Activated naive CD4-positive, alpha-beta T cell (primary cell): ENCODE measurements at regions not wholly inside any gene's neighbourhood (a gene's known extent, or its start where the extent isn't known, plus 50 kb on each side); places are given as distances from the start of the nearest gene placed in this dataset.
"Not testable (repeated sequence)": the region's sequence is repeated elsewhere in the genome, so short reads cannot be mapped to it uniquely, and the experiment has no call there.

ENCODE experiments used
- DNase-seq, 4 experiments: peaks; one replicate each; lab custom pipeline; 2025; lab: John Stamatoyannopoulos, UW

DNA sequence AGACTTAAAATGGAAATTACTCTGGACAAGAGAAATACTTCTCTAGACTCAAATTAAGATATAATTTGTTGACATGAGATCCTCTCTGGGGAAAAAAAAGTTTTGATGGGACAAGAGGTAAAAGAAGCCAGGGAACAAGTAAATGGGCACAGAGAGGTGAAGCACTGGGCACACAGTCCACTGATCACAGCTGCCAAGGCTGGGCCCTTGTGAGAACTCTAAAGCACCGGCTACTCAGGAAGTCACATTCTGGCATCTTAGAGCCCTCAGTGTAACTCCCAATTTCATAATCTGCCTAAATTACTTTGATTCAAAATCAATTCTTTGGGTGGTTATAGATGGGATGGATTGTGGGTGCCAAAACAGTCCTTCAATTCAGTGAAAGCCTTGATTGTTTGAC, 123.2 kb upstream of the CACNA2D1 start:
- DNase-seq: no peak

DNA sequence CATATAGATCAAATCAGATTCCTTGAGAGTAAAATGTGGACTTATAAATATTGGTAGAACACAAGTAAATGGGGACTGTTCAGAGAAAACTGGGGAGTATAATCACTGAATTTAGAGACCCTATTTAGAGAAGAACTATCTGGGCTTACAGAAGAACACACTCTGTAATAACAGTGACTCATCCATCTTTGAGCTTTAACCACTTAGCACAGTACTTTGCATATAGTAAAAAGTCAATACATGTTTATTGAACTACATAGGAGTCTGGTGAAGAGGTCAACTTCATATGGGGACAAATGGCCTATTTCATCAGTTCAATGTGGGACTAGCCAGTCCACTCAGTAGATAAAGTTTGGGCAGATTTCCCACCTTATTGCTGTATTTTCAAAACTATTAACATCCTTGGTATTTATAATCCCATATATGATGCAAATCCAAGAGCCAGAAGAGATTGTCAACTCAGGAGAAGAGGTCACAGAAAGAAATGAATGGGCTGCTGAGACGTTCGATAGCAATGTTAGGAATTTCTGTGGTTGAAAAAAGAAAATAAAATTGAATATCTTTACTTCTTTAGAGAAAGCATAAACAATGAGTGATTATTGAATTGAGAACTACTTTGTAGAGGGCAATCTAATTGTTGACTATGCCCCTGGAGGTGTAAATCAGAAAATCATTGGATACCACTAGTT, 119.3 kb upstream of the CACNA2D1 start:
- DNase-seq: no peak

DNA sequence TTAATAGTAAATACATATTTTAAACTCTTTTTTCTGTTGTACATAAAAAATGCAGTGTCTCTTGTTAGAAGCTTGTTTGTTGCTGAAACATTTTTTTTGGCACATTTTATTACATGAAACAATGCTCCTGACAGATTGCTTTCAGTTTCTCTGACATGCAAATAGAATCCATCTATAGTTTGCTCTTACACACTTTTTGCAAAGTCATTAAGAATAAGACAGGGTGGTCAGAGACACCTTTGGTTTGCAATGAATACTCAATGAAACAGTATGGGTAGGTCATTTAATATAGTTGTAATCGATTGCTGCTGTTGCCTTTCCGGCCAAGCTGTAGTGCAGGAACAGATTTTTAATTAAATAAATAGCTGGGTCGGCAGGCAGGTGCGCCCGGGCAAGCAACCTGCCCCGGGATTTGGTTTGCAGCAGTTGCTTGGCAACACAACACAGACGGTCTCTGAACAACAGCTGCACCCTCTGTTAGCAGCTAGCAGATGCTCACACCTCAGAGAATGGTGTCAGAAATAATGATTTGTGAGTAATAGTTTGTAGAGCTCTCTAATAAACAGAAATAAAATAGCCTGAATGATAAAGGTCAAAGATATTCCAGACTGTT, 115.7 kb upstream of the CACNA2D1 start:
- no peak for DNase-seq

- DNase-seq: no peak
These were observed 106.2 kb upstream of the CACNA2D1 start for GRCh38 chr7:82549616-82550285.

DNA sequence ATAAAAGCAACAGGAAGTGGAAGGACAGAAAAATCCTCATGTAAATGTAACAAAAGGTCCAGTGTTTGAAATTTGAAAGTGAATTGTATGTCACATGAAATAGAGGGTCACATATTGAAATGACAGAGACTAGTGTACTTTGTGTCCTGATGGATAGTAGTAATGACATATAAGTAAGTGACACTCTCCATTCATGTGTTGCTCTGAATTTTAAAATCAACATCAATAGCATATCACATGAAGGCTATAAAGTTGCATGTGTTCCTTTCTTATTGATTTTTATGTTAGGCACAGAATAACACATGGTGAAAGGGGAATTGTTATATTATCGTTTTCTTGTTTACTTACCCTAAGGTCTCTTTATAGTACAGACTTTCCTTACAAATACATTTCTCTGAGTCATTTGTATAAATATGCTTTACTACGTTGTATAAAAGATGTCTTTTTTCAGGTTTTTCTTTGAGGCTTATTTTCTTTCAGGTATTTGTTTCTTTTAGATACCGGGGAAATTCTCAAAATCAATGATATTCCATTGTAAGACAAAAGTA, 104.6 kb upstream of the CACNA2D1 start:
- no peak for DNase-seq

DNA sequence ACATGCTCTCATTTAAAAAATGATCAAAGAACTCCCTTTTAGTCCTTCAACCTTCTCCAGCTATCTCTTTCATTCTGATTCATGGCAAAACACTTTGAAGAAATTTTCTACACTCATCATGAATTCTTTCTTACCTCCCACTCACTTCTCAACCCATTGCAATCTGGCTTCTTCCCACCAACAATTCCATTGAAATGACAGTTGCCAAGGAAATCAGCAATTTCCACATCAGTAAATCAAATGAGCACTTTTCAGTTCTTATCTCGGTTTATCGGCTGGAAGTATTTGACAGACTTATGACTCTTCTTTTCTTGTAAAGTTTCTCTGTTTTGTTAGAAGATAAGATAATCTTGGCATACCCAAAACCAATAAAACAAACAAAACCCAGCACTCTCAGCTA, 99.1 kb upstream of the CACNA2D1 start:
- no peak for DNase-seq

- no peak for DNase-seq
These were observed 96.4 kb upstream of the CACNA2D1 start for GRCh38 chr7:82539969-82540368.

GRCh38 chr7:82534684-82535083, 91.1 kb upstream of the CACNA2D1 start:
- DNase-seq: no peak

DNA sequence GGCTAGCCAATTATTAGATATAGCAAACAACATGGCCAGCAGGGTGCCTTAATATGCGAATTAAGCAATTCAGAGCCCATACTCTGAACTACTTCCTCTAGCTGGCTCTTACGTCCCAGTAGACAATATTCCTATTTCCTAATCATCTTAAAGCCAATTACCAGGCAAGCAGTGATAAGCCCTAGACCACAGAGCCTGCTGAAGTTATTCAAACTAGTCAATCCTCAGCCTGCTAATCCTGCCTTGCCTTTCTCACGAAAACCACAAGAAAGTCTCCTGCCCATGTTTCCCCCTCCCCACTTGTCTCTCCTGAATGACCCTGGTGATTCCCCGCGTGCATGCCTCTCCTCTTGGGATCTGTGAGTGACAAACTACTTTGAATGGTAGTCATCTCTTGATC, 86.8 kb upstream of the CACNA2D1 start:
- DNase-seq: no peak

DNA sequence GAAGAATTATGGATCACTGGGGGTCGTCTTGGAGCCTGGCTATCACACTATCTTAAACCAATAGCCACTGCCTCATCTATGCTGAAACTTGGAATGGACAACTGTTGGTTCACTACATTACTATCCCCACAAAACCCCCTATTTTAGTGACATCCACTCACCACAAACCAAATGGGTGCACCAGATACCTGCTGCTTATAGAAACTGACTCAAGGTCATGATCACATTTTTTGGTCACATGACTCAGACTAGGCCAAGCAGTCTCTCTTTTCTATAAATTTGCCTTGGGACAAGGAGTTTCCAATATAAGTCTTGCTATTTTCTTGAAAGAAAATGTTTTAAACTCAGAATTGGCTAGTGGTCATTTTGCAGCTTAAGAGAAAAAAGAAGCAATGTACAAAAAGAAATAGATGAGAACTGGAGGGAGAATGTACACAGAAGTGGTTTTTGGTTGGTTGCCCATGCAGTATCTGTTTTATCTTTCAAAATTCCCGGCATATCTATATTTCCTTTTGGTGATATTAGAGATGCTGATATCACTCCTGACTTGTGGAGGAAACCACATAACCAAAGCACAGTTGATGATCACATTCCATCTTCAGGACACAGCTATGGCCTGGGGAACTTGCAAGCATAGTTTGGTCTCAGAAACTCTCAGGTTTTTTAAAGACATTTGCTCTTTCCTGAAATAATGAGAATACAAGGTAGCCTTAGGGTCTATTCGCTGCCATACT, 85.2 kb upstream of the CACNA2D1 start:
- DNase-seq: no peak

DNA sequence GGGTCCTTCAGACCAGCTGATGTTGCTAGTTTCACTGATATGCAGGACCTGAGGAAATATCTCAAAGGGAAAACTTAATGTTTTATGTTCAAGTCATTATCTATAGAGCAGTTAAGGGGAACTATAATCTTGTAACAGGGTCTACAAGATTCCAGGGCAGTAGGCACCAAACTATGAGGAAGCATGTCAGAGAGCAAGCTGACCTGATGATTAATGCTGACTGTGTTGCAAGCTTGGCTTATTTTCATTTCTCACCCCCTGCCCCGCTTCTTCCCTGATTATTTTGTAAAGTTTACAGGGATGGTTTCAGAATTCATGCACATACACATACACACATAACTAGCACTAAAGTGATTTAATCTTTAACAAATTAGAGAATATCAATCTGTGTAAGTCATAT, 84.3 kb upstream of the CACNA2D1 start:
- no peak for DNase-seq

GRCh38 chr7:82521906-82522445, 78.4 kb upstream of the CACNA2D1 start:
- DNase-seq: no peak

GRCh38 chr7:82517050-82517449, 73.5 kb upstream of the CACNA2D1 start:
- no peak for DNase-seq

DNA sequence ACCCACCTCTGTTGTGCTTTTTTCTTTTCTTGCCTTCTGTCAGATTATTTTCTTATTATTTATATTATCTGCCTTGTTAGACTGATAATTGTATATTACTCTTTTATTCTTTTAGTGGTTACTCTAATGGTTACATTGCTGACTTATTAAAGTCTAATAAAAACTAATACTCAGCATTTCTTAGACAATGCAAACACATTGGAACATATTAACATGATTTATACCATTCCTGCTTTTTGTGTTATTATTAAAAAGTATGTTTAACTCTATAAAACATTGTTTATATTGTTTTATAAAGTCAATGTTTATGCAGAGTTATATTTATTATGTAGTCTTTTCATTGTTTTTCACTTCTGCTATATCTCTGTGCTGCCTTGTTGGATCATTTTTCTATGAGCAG, 68.0 kb upstream of the CACNA2D1 start:
- DNase-seq: no peak

- DNase-seq: no peak
These were observed 64.5 kb upstream of the CACNA2D1 start for GRCh38 chr7:82507976-82508677.

DNA sequence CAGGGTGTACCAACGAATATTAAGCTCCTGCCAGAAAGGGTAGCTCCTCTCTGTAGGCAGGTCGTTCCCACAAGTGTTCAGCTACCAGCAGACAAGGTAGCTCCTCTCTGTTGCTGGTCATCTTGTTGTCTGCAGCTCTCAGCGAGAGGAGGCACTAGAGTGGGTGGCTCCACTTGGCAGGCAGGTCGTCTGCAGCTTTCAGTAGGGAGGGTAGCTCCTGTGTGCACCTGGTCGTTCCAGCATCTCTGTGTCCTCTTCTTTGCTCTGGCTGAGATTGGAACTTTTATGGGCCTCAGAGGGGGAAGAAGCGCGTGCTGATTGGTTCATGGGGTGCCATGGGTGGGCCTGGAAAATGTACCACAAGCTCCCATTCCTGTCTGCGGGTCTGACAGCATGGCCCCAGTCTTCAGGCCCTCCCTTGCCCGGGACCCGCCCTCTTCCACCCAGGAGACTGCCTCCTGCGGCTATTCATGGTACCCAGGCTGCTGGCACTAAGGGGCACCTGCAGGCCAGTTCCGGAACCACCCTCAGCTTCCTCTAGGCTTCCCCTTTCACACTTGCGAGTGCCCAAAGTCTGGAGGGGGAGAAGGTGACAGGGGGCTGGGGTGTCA, 63.9 kb upstream of the CACNA2D1 start:
- no peak for DNase-seq

DNA sequence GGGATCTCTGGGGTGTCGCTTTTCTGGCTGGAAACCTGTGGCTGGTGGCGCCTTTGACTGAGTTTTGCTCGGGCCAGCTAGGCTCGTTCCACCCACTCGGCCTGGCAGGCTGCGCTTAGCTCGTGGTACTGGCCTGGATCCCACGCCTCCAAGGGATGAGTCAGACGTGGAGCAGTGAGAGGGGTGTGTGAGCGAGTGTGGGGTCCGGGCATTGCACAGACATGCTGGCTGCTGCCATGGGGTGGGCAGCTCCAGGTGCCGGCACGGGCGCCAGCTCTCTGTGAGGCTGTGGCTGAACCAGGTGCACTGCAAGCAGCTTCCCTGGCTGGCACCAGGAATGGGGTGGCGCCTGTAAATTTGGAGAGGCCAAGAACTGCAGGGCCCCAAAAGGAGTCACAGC, 63.1 kb upstream of the CACNA2D1 start:
- no peak for DNase-seq

- DNase-seq: no peak
These were observed 62.6 kb upstream of the CACNA2D1 start for GRCh38 chr7:82506208-82506607.

GRCh38 chr7:82501346-82501745, 57.8 kb upstream of the CACNA2D1 start:
- no peak for DNase-seq

GRCh38 chr7:82499546-82499945, 56.0 kb upstream of the CACNA2D1 start:
- not testable (repeated sequence) for DNase-seq

DNA sequence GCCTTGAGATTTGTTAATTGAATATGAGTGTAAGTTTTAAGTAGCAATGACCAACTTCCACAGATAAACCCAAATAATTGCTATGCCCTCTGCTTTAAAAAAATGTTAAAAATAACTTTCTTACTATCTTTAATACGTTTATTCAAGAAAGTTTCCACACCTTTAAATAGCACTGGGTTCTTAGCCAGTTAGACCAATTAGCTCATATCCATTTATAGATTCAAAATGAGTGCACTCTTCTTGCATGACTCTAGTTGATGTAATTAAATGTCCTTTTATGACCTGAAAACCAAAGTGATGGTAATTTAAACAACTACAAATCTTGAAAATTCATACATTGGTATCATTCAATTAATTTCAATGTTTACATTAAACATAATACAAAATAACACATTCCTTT, 50.8 kb upstream of the CACNA2D1 start:
- no peak for DNase-seq
